ENCODE measurements at regions not wholly inside any gene's neighbourhood (a gene's known extent, or its start where the extent isn't known, plus 50 kb on each side); places are given as distances from the start of the nearest gene placed in this dataset.
A peak's percentile ranks its signal among the peaks of the same experiment; 100 is the strongest.

DNA sequence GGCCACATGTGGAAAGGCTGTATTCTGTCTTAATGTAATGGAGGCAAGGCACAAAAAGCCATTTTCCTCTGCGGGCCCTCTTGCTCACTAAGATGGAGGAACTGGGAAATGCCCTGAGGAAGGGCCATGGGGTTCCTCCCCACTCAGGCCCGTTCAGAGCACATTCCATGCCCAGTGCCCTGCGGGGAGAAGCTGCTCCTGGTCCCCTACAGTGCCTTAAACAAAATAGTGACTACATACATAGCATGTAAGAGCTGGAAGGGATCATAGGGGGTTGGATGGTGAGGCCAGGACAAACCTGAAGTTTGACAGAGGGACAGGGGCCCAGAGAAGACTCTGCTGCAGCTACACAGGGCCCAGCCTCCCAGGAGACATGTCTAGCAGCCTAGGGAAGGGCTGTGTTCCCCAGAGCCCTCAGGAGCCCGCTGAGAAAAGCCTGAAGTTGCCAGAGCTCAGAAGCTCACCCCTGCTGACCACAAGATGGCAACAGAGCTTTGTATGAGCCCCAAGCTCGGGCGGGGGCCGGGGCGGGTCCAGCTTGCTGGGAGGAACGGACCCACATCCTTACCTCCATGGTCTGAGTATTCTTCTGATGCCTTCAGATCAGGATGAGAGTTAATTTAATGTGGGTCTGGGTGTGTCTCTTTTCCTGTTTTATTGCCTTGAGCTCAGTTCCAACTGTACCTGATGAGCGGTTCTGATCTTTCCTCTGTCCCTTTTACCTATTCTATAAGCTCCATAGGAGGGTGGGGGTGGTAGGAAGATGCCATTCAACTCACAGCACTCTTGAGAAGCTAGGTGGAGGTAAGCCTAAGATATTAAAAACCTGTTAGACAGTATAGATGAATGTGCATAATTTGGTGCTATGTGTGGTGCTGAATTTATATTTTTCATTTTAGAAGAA, 242.9 kb downstream of the CDC5L start:
- H3K36me3 ChIP-seq (replicated peaks) = no peaks in the 10 kb centered on the region
- H3K27ac ChIP-seq = no peak overlapping the region
- no peak overlapping the region for H3K4me3 ChIP-seq (ENCODE audit: low read depth, low read length)
- TF ChIP-seq, protein P1, sequence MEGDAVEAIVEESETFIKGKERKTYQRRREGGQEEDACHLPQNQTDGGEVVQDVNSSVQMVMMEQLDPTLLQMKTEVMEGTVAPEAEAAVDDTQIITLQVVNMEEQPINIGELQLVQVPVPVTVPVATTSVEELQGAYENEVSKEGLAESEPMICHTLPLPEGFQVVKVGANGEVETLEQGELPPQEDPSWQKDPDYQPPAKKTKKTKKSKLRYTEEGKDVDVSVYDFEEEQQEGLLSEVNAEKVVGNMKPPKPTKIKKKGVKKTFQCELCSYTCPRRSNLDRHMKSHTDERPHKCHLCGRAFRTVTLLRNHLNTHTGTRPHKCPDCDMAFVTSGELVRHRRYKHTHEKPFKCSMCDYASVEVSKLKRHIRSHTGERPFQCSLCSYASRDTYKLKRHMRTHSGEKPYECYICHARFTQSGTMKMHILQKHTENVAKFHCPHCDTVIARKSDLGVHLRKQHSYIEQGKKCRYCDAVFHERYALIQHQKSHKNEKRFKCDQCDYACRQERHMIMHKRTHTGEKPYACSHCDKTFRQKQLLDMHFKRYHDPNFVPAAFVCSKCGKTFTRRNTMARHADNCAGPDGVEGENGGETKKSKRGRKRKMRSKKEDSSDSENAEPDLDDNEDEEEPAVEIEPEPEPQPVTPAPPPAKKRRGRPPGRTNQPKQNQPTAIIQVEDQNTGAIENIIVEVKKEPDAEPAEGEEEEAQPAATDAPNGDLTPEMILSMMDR (IDR thresholded peaks at IDR 0.05; ENCODE audit: low read depth, low read length, missing control alignments) = peak; percentile 85
- in situ Hi-C loops (cut with HindIII; ENCODE audit: low pct_ligation_motif_present, low sequenced_read_pairs) = no loop called here
- H3K27me3 ChIP-seq (replicated peaks) = no peaks in the 10 kb centered on the region
- DNase-seq = peak; percentile 53

GRCh38 chr6:44631968-44632367, 244.5 kb downstream of the CDC5L start:
- TF ChIP-seq, protein P1 (IDR thresholded peaks at IDR 0.05; ENCODE audit: low read depth, low read length, missing control alignments) = no peak
- in situ Hi-C loops (cut with HindIII; ENCODE audit: low pct_ligation_motif_present, low sequenced_read_pairs) = no loop called here

DNA sequence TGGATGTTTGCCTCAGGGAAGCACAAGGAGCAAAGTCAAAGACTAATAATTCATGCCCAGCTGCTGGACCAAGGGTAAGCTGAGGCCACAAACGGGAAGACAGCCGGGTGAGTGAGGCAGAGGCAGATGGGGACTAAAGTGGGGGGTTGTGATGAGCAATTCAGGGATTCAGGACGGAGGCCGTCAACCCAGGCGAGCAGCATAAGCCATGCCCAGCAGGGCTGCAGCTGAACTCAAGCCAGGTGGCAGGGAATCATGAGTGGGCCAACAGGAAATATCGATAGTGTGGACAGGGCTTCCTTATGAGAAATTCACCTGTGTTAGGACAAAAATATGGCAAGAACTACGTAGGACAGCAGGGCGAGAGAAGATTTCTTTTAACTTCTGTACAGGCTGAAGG, 246.8 kb downstream of the CDC5L start:
- TF ChIP-seq, protein P1 (IDR thresholded peaks at IDR 0.05; ENCODE audit: low read depth, low read length, missing control alignments) = no peak
- Histone ChIP-seq H3K27ac (no peak overlapping the region), H3K4me3 (ENCODE audit: low read depth, low read length) (no peak overlapping the region), H3K36me3 (replicated peaks) (no peaks in the 10 kb centered on the region), H3K27me3 (replicated peaks) (no peaks in the 10 kb centered on the region)
- in situ Hi-C loops (cut with HindIII; ENCODE audit: low pct_ligation_motif_present, low sequenced_read_pairs) = no loop called here
- no peak for DNase-seq

More at GRCh38 chr6:44631968-44632367, 244.5 kb downstream of the CDC5L start:
- Histone ChIP-seq H3K27ac (no peak overlapping the region), H3K4me3 (ENCODE audit: low read depth, low read length) (no peak overlapping the region), H3K36me3 (replicated peaks) (no peaks in the 10 kb centered on the region), H3K27me3 (replicated peaks) (no peaks in the 10 kb centered on the region)
- DNase-seq = no peak

DNA sequence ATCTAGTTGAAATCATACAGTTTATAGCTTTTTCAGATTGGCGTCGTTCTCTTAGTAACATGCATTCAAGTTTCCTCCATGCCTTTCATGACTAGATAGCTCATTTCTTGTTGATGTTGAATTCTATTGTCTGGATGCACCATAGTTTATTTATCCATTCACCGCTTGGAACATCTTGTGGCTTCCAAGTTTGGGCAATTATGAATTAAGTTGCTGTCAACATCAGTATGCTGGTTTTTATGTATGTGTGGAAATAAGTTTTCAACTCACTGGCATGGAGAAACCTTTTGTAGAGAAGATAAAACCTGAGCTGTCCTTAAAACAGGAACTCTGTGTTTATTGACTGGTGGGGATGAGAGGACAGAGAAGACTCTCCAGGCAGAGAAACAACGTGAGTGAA, 248.0 kb downstream of the CDC5L start:
- H3K27me3 ChIP-seq (replicated peaks) = no peaks in the 10 kb centered on the region
- H3K36me3 ChIP-seq (replicated peaks) = no peaks in the 10 kb centered on the region
- H3K27ac ChIP-seq = no peak overlapping the region
- TF ChIP-seq, protein P1 (IDR thresholded peaks at IDR 0.05; ENCODE audit: low read depth, low read length, missing control alignments) = no peak
- in situ Hi-C loops (cut with HindIII; ENCODE audit: low pct_ligation_motif_present, low sequenced_read_pairs) = no loop called here
- DNase-seq = no peak
- H3K4me3 ChIP-seq (ENCODE audit: low read depth, low read length) = no peak overlapping the region

- TF ChIP-seq, protein P1 (IDR thresholded peaks at IDR 0.05; ENCODE audit: low read depth, low read length, missing control alignments) = no peak
- DNase-seq = no peak
- Histone ChIP-seq H3K27ac (no peak overlapping the region), H3K4me3 (ENCODE audit: low read depth, low read length) (no peak overlapping the region), H3K27me3 (replicated peaks) (no peaks in the 10 kb centered on the region), H3K36me3 (replicated peaks) (no peaks in the 10 kb centered on the region)
- in situ Hi-C loops (cut with HindIII; ENCODE audit: low pct_ligation_motif_present, low sequenced_read_pairs) = no loop called here
Observed at GRCh38 chr6:44636561-44637248, 249.2 kb downstream of the CDC5L start.
